GM21515 (cell line): ENCODE measurements at regions not wholly inside any gene's neighbourhood (a gene's known extent, or its start where the extent isn't known, plus 50 kb on each side); places are given as distances from the start of the nearest gene placed in this dataset.
"Not testable (repeated sequence)": the region's sequence is repeated elsewhere in the genome, so short reads cannot be mapped to it uniquely, and the experiment has no call there.

Experiments
- ATAC-seq: cut with Tn5 transposase; IDR thresholded peaks from one replicate; pipeline ENCODE4 v1.9.1; 2021; ENCODE audit not compliant: unreplicated experiment

DNA sequence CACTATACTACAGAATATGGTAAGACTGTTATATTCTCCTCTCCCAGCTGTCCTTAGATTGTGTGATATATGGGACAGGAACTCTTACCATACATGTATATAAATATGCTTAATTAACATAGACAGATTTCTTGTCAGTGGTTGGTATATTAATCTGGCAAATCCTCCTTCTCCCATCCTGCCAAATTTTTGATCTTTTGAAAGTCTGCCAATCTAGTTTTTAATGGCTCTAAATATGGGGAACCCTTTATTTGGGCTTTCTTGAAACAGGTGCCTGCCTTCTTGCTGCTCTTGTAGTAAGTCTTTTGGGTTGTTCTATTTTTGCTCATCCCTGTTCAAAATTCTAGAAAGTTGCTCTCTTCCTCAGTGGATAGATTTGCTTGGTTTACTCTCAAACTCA, 63.5 kb downstream of the SPATA31D1 start:
- ATAC-seq, result no peak

- ATAC-seq, result no peak
These were observed 65.9 kb downstream of the SPATA31D1 start for GRCh38 chr9:82054264-82055015.

- ATAC-seq, result no peak
These were observed 69.2 kb downstream of the SPATA31D1 start for GRCh38 chr9:82057805-82058204.

DNA sequence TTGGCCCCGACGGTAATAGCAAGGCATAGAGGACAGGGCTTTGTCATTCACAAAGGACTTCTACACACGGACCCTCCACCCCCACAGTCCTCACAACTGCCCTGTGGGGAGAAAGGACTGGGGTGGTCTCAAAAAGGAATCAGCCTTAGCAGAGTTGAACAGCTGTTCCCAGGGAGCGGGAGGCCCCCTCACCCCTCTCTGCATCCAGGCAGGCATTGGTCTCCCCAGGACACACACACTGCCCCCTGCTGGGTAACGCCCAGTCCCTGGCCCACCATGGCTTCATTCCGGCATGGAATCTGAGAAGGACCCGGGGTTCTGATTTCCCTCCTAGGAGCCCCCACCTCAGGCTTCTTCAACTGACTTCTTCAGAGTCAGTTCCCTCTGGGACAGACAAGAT, 73.2 kb downstream of the SPATA31D1 start:
- not testable (repeated sequence) for ATAC-seq

GRCh38 chr9:82062245-82062644, 73.7 kb downstream of the SPATA31D1 start:
- no peak for ATAC-seq

DNA sequence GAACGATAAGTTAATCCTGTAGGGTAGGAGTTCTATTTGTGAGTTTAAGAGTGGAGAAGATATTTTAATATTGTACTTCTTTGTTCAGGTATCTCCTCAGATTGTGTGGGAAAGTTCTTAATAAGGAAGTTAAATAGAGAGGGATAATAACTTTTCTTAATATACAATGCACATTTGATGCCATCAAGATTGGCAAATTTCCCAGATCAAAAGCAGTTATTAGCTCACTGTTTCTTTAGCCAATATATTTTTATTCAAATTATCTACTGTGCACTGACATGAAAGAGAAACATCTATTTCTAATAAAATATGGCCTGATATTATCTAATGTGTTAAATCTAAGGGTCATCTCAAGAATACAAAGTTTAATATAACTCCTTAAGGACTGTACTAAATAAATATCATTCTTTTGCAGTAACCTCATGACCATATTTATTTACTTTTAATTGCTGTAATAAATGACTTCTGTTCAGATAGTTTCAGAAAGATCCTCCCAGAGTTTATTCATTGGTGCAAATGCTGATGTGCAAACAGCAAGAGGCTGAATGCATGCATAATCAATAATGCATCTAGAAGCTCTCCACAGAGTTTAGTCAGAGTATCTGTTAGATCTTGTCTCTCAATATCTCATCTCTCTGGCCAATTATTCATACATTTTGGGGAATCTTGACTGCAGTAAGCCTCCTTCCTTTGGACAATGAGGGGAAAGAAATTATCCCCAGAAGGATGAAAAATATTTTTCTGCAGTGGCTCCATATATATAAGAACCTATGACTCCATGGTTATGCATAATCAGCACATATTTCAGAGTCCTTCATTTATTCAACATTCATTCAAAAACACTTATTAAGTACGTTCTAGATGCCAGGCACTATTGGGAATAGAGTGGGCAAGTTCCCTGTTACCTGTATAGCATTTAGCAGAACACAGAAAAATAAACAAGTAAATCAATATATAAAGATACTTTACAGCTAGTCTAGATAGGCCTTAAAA, 85.3 kb downstream of the SPATA31D1 start:
- ATAC-seq, result no peak

DNA sequence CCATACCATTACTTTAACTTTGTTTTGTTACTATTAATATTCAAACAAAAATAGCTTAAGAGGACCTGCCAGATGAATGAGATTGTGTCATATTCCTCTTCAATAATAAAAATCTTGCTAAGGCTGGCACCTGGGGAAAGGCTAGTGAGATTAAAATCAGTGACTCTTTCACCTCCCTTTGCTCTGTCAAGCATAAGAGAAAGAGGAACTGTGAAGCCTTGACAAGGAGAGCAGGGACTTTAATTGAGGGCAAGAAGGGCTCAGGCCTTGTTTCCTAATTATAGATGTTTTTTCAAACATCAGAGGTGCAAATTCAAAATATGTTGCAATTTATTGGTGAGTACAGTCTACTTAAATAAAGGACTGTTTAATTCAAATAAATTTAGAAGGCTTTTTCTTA, 91.7 kb downstream of the SPATA31D1 start:
- ATAC-seq, result no peak

- no peak for ATAC-seq
These were observed 92.9 kb downstream of the SPATA31D1 start for GRCh38 chr9:82081496-82081895.

DNA sequence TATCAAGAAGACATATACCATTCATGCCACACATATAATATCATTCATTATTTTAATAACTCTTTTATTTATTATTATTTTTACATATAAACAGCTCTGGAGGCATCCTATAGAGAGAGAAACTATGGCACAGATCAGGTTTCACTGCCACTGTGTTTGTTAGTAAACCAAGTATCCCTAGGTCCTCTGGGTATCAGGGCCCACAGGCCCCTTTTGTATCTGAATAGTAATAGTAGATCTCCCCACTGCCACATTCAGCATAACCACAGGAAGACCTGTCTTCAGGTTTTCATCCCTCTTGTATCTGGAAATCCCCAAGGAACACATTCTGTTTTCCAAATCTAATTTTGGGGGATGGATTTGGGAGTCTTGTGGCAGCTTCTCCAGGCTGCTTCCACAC, 94.0 kb downstream of the SPATA31D1 start:
- no peak for ATAC-seq

GRCh38 chr9:82088591-82088990, 100.0 kb downstream of the SPATA31D1 start:
- ATAC-seq, result no peak

DNA sequence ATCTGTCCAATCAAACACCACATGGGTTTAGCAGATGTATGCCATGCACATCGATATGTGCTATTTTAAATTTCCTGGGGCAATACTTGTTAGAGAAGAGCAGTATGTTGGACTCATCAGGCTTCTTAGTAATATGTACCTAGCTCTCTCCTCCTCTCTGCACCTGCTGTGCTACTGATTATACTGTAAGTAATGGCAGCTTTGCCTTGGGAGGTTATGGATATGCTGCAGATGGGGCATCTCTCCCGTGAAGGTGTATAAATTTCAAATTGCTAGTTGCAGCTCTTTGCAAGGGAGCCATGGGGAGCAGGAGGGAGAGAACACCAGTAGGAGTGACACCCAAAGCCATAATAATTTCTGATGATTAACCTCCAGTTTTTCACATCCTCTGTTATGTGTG, 101.5 kb downstream of the SPATA31D1 start:
- no peak for ATAC-seq

DNA sequence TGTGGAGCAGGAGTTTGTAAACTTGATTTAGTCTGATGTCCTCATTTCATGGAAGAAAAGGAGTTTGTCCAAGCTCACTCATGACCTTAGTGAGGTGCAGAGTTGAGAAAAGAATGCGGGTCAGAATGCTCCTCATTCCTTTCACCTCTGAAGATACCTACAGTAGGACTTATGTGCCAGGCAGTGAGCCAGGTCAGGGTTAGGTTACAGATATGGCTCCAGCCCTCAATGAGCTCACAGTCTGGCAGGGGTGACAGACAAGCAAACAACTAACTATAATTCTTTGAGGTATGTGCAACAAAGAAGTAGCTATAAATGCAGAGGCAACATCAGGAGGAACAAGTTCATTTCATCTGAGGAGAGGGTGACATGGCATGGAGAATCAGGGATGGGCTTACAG, 102.5 kb downstream of the SPATA31D1 start:
- no peak for ATAC-seq

- ATAC-seq, result no peak
These were observed 103.0 kb downstream of the SPATA31D1 start for GRCh38 chr9:82091610-82092009.

DNA sequence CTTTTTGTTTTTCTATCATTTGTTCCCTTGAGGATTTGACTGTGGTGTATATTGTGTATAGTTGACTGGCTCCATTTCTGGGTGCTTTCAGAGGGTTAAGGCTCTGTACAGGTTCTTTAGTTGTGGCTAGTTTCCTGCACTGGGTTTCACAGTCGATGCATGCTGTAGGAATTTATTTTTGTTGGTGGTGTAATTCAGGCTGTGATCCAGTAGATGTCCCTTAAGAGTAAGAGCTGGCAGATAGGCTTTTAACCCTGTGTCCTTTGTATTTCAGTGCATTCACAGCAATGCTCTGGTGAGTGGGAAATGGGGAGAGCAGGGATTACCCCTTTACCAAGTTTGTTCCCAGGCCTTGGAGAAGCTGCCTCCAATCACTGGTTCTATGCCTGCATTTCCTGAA, 112.9 kb downstream of the SPATA31D1 start:
- no peak for ATAC-seq

DNA sequence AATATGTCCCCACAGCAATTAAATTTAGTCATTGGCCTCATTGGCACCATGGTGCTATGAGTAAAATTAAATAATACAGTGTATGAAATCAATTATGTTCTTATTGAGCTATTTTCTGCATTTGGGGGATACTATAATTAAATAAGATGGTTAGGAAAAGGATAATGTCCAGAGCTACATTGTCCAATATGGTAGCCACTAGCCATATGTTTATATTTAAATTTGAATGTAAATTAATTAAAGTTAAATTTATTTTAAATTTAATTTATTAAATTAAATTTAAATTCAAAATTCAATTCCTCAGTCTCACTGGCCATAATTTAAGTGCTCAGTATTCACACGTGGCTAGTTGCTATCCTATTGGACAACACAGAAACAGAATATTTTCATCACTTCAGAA, 115.7 kb downstream of the SPATA31D1 start:
- no peak for ATAC-seq

DNA sequence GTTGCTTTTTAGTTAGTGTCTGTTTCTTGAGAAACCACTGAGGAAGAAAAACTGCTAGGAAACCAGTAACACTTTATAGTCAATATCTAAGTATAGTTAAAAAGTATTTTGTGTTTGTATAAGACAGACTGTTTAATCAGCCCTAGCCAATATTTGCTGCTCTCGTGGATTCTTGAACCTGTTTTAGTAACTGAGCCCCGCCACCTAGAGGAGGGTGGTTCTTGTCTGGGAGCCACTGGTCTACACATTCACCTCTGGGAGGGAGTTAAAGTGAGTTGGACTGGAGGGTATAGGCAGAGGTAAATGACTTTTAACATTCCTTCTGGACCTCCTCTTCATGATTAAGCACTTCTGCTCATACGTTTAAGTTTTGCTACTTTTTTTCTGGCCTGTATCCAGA, 117.2 kb downstream of the SPATA31D1 start:
- no peak for ATAC-seq

GRCh38 chr9:82106536-82106935, 118.0 kb downstream of the SPATA31D1 start:
- ATAC-seq, result no peak

DNA sequence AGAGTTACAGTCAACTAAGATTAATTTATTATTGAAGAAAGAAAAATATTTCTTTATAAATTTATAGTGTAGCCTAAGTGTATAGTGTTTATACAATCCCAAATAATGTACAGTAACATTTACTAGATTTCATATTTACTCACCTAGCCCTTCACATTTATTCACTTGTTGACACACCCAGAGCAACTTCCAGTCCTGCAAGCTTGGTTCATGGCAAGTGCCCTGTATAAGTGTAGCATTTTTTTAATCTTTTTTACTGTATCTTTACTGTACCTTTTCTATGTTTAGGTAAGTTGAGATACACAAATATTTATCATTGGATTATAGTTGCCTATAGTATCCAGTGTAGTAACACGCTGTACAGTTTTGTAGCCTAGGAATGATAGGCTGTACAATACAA, 119.9 kb downstream of the SPATA31D1 start:
- ATAC-seq, result no peak

DNA sequence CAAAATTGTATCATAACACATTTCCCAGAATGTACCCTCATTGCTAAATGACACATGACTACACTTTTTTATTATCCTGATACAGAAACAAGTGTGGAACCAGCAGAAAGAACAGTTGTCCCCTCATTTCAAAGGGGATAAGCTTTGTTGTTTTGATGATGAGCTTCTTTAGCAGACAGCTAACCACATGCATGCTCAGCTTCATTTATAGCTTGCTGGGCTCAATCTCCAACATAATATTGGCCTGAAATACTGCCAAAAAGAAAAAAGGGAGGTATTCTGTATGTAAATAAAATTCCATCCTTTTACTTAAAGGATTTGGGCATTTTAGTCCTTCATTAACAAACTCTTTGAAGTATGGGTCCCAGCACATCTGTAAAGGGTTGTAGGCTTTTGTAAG, 120.4 kb downstream of the SPATA31D1 start:
- ATAC-seq, result no peak

DNA sequence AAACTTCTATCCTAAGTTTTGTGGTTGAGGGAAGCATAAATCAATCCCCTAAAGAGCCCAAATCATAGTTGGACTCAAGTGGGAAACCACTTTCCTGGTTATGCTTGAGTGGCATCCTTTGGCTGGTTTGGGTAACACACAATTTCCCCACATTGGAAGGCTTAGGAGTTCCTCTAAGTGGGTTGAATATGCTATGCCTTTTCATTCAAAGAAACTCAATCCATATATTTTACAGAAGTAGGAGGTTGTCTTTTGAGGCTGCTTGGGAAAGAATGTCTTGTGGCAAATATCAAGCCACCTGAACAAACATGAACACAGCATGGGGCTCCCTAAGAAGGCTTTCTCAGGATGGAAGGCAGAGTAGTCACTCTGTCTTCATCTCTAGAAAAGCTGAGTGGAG, 121.1 kb downstream of the SPATA31D1 start:
- ATAC-seq, result no peak

DNA sequence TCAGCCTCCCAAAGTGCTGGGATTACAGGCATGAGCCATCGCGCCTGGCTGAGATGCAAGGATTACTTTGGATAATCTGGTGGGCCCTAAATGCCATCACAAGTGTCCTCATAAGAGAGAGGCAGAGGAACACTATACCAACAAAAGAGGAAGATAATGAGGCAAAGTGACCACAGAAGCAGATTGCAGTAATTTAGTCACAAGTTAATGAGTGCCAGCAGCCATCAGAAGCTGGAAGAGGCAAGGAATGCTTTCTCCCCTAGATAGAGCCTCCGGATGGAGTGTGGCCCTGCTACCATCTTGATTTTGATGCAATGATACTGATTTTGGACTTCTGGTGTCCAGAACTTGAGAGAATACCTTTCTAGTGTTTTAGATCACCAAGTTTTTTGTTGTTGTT, 122.3 kb downstream of the SPATA31D1 start:
- ATAC-seq, result no peak

DNA sequence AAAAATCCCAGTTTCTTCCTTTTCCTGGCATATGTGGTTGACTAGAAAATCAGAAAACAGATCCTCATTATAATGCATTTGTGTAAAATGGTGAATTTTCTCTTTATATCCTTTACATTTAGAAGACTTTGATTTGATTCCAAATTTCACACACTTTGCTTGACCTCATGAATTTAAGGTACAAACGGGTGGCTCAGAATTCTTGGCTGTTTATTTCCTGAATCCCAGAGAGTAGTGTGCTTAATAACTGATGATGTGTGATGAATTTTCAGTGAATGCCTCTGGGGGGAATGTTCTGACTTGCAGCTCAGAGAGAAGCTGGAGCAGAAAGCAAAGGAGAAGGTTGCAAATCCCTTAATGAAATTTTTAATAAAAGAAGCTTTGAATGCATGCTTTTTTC, 126.8 kb downstream of the SPATA31D1 start:
- ATAC-seq, result no peak
